GM13977 (cell line): ENCODE measurements at regions not wholly inside any gene's neighbourhood (a gene's known extent, or its start where the extent isn't known, plus 50 kb on each side); places are given as distances from the start of the nearest gene placed in this dataset.

ENCODE experiments used
- DNase-seq: peaks from one replicate; pipeline ENCODE4 v3.0.0; 2012; ENCODE audit warnings: low spot score
- CTCF ChIP-seq: IDR thresholded peaks from 2 replicates; pipeline ENCODE4 v1.5.1; 2012; ENCODE audit warnings: mild to moderate bottlenecking, control low read depth; ENCODE audit not compliant: insufficient read depth; ENCODE audit errors: extremely low read depth, missing control alignments
- in situ Hi-C: fragments of 300-500 bp; cut with MboI; formaldehyde crosslinking; loops from one replicate; pipeline ENCODE4 v1.12.0; 2022; ENCODE audit warnings: low sequenced_read_pairs, low pct_unique_long_range_greater_than_20kb, mixed read lengths, inconsistent platforms; ENCODE audit not compliant: unreplicated experiment

GRCh38 chr6:51057296-51057695 lies 238.6 kb downstream of the TFAP2B start:
- no peak for TF ChIP-seq CTCF
- in situ Hi-C loops, result no loop called here
- DNase-seq, result no peak

- no peak for TF ChIP-seq CTCF
- in situ Hi-C loops, result no loop called here
- no peak for DNase-seq
Measured at GRCh38 chr6:51060262-51060762, 241.6 kb downstream of the TFAP2B start.

- no peak for DNase-seq
- TF ChIP-seq CTCF, result no peak
- in situ Hi-C loops, result no loop called here
Measured at GRCh38 chr6:51062166-51062722, 243.6 kb downstream of the TFAP2B start.

- in situ Hi-C loops, result no loop called here
- DNase-seq, result no peak
- TF ChIP-seq CTCF, result no peak
Measured at GRCh38 chr6:51077821-51078518, 259.3 kb downstream of the TFAP2B start.

- TF ChIP-seq CTCF, result no peak
- no peak for DNase-seq
- in situ Hi-C loops, result no loop called here
Measured at GRCh38 chr6:51090343-51090742, 271.7 kb downstream of the TFAP2B start.

- no peak for TF ChIP-seq CTCF
- no peak for DNase-seq
- in situ Hi-C loops, result no loop called here
Measured at GRCh38 chr6:51093871-51094270, 275.2 kb downstream of the TFAP2B start.

- in situ Hi-C loops, result no loop called here
- no peak for DNase-seq
- no peak for TF ChIP-seq CTCF
Measured at GRCh38 chr6:51094271-51094670, 275.6 kb downstream of the TFAP2B start.
